Mesenteric fat pad (tissue), 1 donor: ENCODE measurements at regions not wholly inside any gene's neighbourhood (a gene's known extent, or its start where the extent isn't known, plus 50 kb on each side); places are given as distances from the start of the nearest gene placed in this dataset.
"Not testable (repeated sequence)": the region's sequence is repeated elsewhere in the genome, so short reads cannot be mapped to it uniquely, and the experiment has no call there.

Experiments
- DNase-seq: peaks from one replicate; pipeline ENCODE4 v3.0.0-alpha.2; 2020; ENCODE audit warnings: low spot score
- donor health status: DM: yes; HTN: yes; CAD: no.

GRCh38 chr1:244291236-244292201 is 160.2 kb downstream of the ADSS2 start:
- no peak for DNase-seq

DNA sequence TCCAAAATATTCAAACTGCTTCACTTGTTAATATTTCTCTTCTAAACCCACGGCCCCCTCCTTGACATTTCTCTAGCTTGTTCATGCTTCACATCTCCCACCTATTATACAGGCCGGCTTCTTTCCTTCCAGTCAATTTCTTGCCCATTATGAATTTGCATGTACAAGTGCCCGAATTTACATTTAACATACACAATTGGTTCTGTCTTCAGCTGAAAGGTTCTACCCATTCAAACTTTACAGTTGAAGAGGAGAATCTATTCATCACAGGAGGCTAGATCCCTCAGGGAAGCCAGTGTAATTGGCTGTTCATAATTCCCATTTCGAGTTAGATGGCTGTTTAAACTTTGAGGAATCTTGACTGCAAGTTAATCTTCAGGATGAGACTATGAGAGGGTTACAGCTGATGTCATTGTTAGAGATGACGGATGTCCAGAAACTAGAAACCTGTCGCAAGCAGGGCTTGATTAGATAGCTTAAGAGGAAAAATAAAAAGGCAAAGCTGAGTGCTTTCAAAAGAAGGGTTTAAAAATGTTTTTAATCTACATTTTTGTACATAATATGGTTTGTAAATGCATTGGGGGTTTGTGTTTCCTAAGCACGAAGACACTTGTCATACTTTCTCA is 157.0 kb downstream of the ADSS2 start:
- no peak for DNase-seq

- no peak for DNase-seq
Measured at GRCh38 chr1:244296003-244296402, 155.7 kb downstream of the ADSS2 start.

- no peak for DNase-seq
Measured at GRCh38 chr1:244296447-244296846, 155.3 kb downstream of the ADSS2 start.

GRCh38 chr1:244297087-244297486 is 154.6 kb downstream of the ADSS2 start:
- DNase-seq = no peak

DNA sequence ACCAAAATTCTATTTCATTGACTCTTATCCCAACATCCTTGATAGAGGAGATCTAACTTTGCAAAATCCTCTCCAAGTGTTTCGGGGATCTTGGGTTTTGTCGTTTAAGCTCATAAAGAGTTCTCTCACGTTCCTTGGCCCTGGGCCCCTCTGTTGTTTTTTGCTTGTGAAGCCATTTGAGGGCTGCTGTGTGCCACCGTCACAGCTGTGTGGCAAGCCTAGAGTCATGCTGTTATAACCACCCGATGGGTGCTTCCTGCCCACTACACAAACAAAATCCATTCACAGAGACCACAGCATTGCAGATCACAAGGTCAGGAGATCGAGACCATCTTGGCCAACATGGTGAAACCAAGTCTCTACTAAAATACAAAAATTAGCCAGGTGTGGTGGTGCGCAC is 154.1 kb downstream of the ADSS2 start:
- no peak for DNase-seq

- DNase-seq = not testable (repeated sequence)
Measured at GRCh38 chr1:244300029-244300375, 151.7 kb downstream of the ADSS2 start.

DNA sequence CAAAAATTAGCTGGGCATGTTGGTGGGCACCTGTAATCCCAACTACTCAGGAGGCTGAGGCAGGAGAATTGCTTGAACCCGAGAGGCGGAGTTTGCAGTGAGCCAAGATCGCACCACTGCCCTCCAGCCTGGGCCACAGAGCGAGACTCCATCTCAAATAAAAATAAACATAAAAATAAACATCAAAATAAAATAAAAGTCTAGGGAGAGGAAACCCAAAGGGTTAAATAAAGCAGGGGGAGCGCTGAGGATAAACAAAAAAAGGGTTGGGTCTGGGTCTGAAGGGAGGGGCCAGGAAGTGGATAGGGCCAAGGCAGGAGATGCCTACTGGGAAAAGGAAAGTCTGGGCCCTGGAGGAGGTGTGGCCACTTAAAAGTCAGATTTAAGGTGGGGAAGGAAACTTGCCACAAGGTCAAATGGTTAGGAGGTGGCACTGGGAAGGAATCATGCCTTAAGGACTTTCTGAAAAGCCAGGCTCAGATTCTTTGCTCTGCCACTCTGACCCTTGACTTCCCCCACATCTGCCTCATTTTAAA is 150.0 kb downstream of the ADSS2 start:
- no peak for DNase-seq

DNA sequence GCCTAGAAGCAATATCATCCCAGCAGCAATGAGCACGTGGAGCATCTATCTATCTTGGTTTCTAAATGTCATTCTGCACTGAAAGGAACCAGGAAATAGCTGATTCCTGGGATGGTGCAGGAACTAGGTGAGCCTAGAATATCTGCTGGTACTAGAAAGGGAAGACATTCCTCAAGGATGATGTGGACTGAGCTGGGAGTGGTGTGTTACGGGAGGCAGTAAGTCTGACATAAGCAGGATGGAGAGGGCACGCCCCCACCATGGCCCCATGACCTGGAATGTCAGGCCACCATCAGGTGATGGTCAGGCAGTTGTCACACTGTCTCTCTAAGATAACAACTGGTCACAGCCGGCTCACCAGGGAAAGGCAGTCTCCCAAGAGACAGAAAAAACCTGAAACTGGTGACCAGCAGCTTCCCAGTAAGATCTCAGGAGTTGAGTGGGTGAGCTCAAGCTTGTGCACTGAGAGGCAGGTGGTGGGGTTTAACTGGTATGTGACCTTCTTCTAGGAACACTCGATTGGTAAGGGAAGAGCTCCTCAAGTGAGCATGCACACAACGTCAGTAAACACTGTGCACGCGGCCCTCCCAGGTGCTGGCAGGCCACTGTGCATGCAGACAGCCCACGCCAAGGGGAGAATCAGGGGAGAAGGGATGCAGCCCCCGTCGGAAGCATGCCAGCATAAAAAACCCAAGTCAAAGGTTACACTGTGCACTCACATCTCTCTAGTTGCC is 148.7 kb downstream of the ADSS2 start:
- DNase-seq = no peak

DNA sequence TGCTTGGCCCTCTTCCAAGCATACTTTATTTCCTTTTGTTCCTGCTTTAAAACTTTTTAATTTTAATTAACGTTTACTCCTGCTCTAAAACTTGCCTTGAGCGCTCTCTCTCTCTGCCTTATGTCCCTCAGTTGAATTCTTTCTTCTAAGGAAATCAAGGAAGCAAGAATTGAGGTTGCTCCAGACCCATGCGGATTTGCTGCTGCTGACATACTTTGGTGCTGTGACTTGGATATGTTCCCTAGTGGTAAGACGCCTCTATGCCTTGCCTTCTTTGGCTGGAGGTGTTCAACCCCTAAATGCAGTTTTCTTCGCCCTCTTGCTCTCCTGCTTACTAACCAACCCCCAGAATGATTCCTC is 148.1 kb downstream of the ADSS2 start:
- no peak for DNase-seq

DNA sequence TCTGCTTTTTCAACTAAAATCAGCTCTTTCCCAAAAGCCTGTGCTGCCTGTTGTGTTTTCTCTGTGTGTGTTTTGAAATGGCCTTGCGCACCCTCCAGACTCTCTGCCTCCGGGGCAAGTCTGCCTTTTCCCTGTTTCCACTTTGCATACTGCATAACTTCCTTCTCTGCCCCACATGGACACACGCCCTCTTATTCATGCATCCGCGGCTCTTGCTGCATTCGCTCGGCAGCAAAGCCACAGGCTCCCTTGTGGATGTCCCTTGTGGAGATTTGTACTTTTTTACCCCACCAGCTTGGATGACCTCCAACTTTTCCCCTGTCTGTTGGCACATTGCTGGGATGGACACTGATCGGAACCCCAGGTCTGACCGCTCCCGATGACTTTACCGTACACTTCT is 147.6 kb downstream of the ADSS2 start:
- no peak for DNase-seq

DNA sequence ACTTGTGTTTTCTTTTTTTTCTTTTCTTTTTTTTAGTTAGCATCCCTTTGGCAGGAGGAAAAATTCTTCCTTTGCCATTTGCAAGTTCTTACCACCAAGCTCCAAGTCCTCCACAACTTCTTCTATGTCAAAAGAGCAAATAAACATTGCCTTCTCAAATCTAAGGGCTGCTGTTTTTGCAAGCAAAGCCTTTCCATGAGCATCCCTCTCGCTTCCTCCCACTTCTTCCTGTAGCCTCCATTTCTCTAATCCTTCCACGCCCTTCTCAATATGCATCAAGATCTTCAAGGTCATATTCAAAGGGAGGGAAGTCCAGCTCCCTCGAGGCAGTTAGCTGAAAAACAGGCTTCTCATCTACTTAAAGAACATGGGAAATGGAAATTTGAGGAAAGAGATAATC is 147.1 kb downstream of the ADSS2 start:
- no peak for DNase-seq

DNA sequence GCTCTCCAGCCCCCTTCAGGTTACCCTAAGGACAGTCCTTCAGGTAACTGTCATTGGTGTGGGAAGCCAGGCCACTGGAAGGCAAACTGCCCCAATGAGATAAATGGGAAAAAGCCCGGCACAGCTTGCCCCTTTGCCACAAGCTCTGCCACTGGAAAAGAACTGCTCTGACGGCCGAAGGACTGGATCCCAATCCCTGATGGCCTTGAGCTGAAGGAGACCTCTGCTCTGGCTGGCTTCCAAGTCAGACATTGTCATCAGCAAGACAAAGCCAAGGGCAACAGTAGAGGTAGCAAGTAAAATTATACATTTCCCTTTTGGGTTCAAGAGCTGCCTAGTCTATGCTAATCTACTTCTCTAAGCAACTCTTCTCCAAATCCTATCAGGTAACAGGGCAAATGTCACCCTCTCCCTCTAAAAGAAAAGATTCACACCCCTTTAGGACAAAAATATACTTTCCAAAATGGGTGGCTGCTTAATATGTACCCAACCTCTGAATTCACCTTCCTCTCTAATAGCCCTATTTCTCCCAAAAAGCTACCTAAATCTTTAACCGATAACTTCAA is 145.8 kb downstream of the ADSS2 start:
- DNase-seq = no peak

GRCh38 chr1:244306544-244306943 is 145.2 kb downstream of the ADSS2 start:
- DNase-seq = no peak

DNA sequence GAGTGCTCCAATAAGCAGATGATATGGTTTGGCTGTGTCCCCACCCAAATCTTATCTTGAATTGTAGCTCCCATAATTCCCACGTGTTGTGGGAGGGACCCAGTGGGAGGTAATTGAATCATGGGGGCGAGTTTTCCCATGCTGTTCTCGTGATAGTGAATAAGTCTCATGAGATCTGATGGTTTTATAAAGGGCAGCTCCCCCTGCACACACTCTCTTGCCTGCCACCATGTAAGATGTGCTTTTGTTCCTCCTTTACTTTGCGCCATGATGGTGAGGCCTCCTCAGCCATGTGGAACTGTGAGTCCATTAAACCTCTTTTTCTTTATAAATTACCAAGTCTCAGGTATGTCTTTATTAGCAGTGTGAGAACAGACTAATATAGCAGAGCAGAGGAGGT is 142.5 kb downstream of the ADSS2 start:
- DNase-seq = not testable (repeated sequence)

GRCh38 chr1:244311784-244312532 is 139.8 kb downstream of the ADSS2 start:
- no peak for DNase-seq

DNA sequence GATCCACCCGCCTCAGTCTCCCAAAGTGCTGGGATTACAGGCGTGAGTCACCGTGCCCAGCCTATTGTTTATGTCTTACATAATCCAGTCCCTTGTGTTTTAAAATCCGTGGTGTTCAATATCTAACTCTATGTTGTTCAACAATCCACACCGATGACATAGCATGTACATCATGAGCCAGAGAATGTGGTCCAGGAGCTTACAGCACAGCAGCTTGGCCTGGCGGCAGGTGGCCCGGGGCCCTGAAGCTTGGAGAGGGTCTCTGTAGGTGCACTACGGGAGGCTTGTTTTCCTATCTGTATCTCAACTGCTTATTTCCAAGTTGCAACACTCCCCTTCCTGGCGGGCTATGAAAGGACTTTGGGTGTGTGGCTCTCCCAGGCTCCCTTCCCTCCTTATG is 138.4 kb downstream of the ADSS2 start:
- DNase-seq = no peak

DNA sequence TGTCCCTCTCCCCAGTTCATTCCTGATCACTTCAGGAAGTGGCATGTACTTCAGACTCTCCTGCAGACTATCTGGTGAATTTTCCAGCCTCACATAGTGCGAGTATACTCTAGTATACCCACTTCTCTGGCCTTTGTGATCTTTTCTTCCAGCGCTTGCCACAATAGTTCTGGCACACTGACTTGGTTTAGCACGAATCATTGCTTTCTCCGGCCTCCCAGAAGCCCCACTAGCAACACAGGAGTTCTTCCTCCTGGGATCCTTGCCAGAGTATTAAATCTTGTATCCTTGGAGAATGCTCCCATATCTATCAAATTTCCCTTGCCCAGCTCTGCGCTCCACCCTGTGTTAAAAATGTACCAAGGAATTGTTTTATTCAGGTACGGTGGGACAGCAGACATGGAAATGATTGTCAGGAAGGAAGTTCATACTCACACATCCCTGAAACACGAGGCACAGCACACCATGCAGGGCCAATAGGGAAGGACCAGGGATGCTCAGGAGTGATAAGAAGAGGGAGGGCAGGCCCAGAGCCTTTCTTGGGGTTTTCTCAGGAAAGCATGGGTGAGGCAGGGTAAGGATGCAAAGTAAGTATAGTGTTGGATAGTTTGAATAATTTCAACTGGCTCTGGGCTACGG is 136.7 kb downstream of the ADSS2 start:
- DNase-seq = no peak

GRCh38 chr1:244315996-244316395 is 135.7 kb downstream of the ADSS2 start:
- no peak for DNase-seq

- no peak for DNase-seq
Measured at GRCh38 chr1:244316407-244316806, 135.3 kb downstream of the ADSS2 start.
